GM12875 (cell line): ENCODE measurements at regions not wholly inside any gene's neighbourhood (a gene's known extent, or its start where the extent isn't known, plus 50 kb on each side); places are given as distances from the start of the nearest gene placed in this dataset.
"Not testable (repeated sequence)": the region's sequence is repeated elsewhere in the genome, so short reads cannot be mapped to it uniquely, and the experiment has no call there.

Experiments
- H3K4me3 ChIP-seq: one replicate; pipeline ENCODE4 v1.5.1; 2011; ENCODE audit warnings: low read depth, low read length, control low read depth

- not testable (repeated sequence) for H3K4me3 ChIP-seq
These were observed 178.2 kb upstream of the ZNG1F start for GRCh38 chr9:41367301-41367700.

- H3K4me3 ChIP-seq: not testable (repeated sequence)
These were observed 172.7 kb upstream of the ZNG1F start for GRCh38 chr9:41361790-41362189.

- H3K4me3 ChIP-seq: peak overlapping the region; percentile 30
These were observed 170.0 kb upstream of the ZNG1F start for GRCh38 chr9:41359116-41359515.

- H3K4me3 ChIP-seq: peak overlapping the region; percentile 40
These were observed 169.6 kb upstream of the ZNG1F start for GRCh38 chr9:41358682-41359081.

- peak overlapping the region; percentile 40 for H3K4me3 ChIP-seq
These were observed 168.8 kb upstream of the ZNG1F start for GRCh38 chr9:41357918-41358404.

GRCh38 chr9:41357350-41357748 is 168.2 kb upstream of the ZNG1F start:
- not testable (repeated sequence) for H3K4me3 ChIP-seq

GRCh38 chr9:41356588-41357349 is 167.7 kb upstream of the ZNG1F start:
- H3K4me3 ChIP-seq: not testable (repeated sequence)

GRCh38 chr9:41355712-41356450 is 166.8 kb upstream of the ZNG1F start:
- H3K4me3 ChIP-seq: not testable (repeated sequence)

- not testable (repeated sequence) for H3K4me3 ChIP-seq
These were observed 165.9 kb upstream of the ZNG1F start for GRCh38 chr9:41354978-41355377.

- peak overlapping the region; percentile 37 for H3K4me3 ChIP-seq
These were observed 165.2 kb upstream of the ZNG1F start for GRCh38 chr9:41354060-41354934.

GRCh38 chr9:41353026-41353425 is 163.9 kb upstream of the ZNG1F start:
- H3K4me3 ChIP-seq: not testable (repeated sequence)

- H3K4me3 ChIP-seq: not testable (repeated sequence)
These were observed 163.3 kb upstream of the ZNG1F start for GRCh38 chr9:41352390-41352789.

- not testable (repeated sequence) for H3K4me3 ChIP-seq
These were observed 158.8 kb upstream of the ZNG1F start for GRCh38 chr9:41347893-41348292.

- not testable (repeated sequence) for H3K4me3 ChIP-seq
These were observed 143.4 kb upstream of the ZNG1F start for GRCh38 chr9:41332562-41332961.

- not testable (repeated sequence) for H3K4me3 ChIP-seq
These were observed 132.2 kb upstream of the ZNG1F start for GRCh38 chr9:41321277-41321676.

- H3K4me3 ChIP-seq: not testable (repeated sequence)
These were observed 119.8 kb upstream of the ZNG1F start for GRCh38 chr9:41308953-41309352.

- H3K4me3 ChIP-seq: not testable (repeated sequence)
These were observed 96.6 kb upstream of the ZNG1F start for GRCh38 chr9:41285744-41286143.

GRCh38 chr9:41280299-41281238 is 91.5 kb upstream of the ZNG1F start:
- H3K4me3 ChIP-seq: not testable (repeated sequence)

GRCh38 chr9:41279437-41279836 is 90.3 kb upstream of the ZNG1F start:
- not testable (repeated sequence) for H3K4me3 ChIP-seq

- not testable (repeated sequence) for H3K4me3 ChIP-seq
These were observed 89.9 kb upstream of the ZNG1F start for GRCh38 chr9:41279033-41279432.
